Caco-2 (cell line): ENCODE measurements at regions not wholly inside any gene's neighbourhood (a gene's known extent, or its start where the extent isn't known, plus 50 kb on each side); places are given as distances from the start of the nearest gene placed in this dataset.
A peak's percentile ranks its signal among the peaks of the same experiment; 100 is the strongest.

Experiments used
- BruUV-seq: library from RNA; stranded (reverse); fragments of 400-500 nt; replicated peaks from 2 replicates; lab custom pipeline; 2021; lab: Mats Ljungman, UMichigan
- CTCF ChIA-PET: fragments of 300-600 bp; sonication (Branson Sonifier 250); formaldehyde crosslinking; loops from one replicate; lab custom pipeline; 2022; ENCODE audit warnings: antibody characterized with exemption; lab: Charles Lee
- POLR2A ChIA-PET: fragments of 300-600 bp; sonication (Branson Sonifier 250); formaldehyde crosslinking; loops from one replicate; lab custom pipeline; 2022; ENCODE audit warnings: antibody characterized with exemption; lab: Charles Lee
- DNase-seq, 2 experiments: peaks; one replicate each; pipeline versions ENCODE4 v3.0.0 to v3.0.0-alpha.2; 2020 to 2022
- H3K27me3 ChIP-seq: replicated peaks from 2 replicates; pipeline ENCODE4 v1.6.0; 2011; ENCODE audit warnings: low read length; ENCODE audit not compliant: control insufficient read depth, insufficient read depth
- H3K36me3 ChIP-seq: 2 replicates; pipeline ENCODE4 v1.5.1; 2011; ENCODE audit warnings: low read length; ENCODE audit not compliant: control insufficient read depth, insufficient read depth
- H3K4me1 ChIP-seq: fragments of 250-450 bp; sonication (Bioruptor Pico); 2 replicates; pipeline ENCODE4 v1.5.1; 2020; ENCODE audit warnings: mild to moderate bottlenecking
- H3K4me3 ChIP-seq: 2 replicates; pipeline ENCODE4 v1.5.1; 2011; ENCODE audit warnings: low read depth, mild to moderate bottlenecking, control low read depth, low read length
- H3K9me3 ChIP-seq: fragments of 250-450 bp; sonication (Bioruptor Pico); 2 replicates; pipeline ENCODE4 v1.5.1; 2020; ENCODE audit warnings: mild to moderate bottlenecking, moderate library complexity
- H3K27ac Mint-ChIP-seq: one replicate; pipeline ENCODE4 v1.8.0; 2022; ENCODE audit warnings: mixed read lengths; ENCODE audit not compliant: unreplicated experiment
- H3K27me3 Mint-ChIP-seq: one replicate; pipeline ENCODE4 v1.8.0; 2022; ENCODE audit warnings: mixed read lengths; ENCODE audit not compliant: insufficient read depth, unreplicated experiment
- H3K36me3 Mint-ChIP-seq: one replicate; pipeline ENCODE4 v1.8.0; 2022; ENCODE audit warnings: mild to moderate bottlenecking, mixed read lengths; ENCODE audit not compliant: insufficient read depth, unreplicated experiment
- H3K4me1 Mint-ChIP-seq: one replicate; pipeline ENCODE4 v1.8.0; 2022; ENCODE audit warnings: low read depth, mixed read lengths; ENCODE audit not compliant: unreplicated experiment
- H3K4me3 Mint-ChIP-seq: one replicate; pipeline ENCODE4 v1.8.0; 2022; ENCODE audit warnings: mild to moderate bottlenecking, moderate library complexity, mixed read lengths; ENCODE audit not compliant: unreplicated experiment
- H3K9me3 Mint-ChIP-seq: one replicate; pipeline ENCODE4 v1.8.0; 2022; ENCODE audit warnings: mixed read lengths; ENCODE audit not compliant: unreplicated experiment
- intact Hi-C: fragments of 100-400 bp; cut with micrococcal nuclease; formaldehyde crosslinking; loops from one replicate; pipeline ENCODE4 v1.10.0; 2022; ENCODE audit not compliant: unreplicated experiment
- TF ChIP-seq, protein P1 (sequence below), 2 experiments: fragments of 200-600 bp in 1 of 2; IDR thresholded peaks; 1 replicate in 1 of 2; 2 replicates in 1 of 2; pipeline versions ENCODE4 v1.5.1 to v1.8.0; 2011 to 2022; ENCODE audit warnings: antibody characterized with exemption in 1 of 2, control low read depth in 1 of 2, inconsistent platforms in 1 of 2, low read depth in 1 of 2, low read length in 1 of 2, mild to moderate bottlenecking in 1 of 2, moderate library complexity in 1 of 2; ENCODE audit not compliant: insufficient read depth in 1 of 2, severe bottlenecking in 1 of 2, unreplicated experiment in 1 of 2

DNA sequence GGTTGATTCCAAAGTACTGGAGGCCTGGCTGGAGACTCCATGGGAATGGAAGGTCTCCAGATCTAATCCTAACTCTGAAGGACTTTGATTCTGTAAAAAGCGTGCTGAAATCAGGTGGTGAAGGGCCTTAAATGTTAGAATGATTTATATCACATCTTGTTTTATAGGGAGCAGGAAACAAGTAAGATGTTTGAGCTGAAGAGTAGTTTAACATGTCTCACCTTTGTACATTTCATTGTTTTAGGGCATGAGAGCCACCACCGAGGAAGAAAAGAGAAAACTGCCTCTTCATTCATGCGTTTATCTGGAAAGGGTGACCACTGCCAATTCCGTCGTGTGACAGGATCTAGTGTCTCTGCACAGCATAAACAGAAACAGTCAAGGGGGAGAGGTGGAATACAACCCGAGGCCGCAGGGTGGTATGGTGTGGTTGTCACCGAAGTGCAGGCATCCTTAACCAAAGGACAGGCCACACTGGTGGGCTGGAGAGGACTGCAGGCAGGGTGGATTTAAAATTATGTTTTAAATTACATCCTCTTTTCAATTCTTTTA, 445.3 kb downstream of the SLC4A3 start:
- no TSS peak for BruUV-seq
- peaks cover 3% of the 10 kb centered on the region for H3K4me1 Mint-ChIP-seq
- Histone ChIP-seq H3K4me3 (no peak overlapping the region), H3K27me3 (no peaks in the 10 kb centered on the region), H3K9me3 (no peaks in the 10 kb centered on the region), H3K36me3 (no peaks in the 10 kb centered on the region), H3K4me1 (peaks cover 8% of the 10 kb centered on the region; the same call in 1 of the 2 replicates)
- DNase-seq = no peak
- CTCF ChIA-PET = no interaction called here
- POLR2A ChIA-PET = no interaction called here
- H3K27ac Mint-ChIP-seq = no peak overlapping the region
- H3K4me3 Mint-ChIP-seq = no peak overlapping the region
- peaks cover 13% of the 10 kb centered on the region for H3K27me3 Mint-ChIP-seq
- H3K9me3 Mint-ChIP-seq = no peaks in the 10 kb centered on the region
- intact Hi-C loops = no loop called here
- TF ChIP-seq, protein P1, sequence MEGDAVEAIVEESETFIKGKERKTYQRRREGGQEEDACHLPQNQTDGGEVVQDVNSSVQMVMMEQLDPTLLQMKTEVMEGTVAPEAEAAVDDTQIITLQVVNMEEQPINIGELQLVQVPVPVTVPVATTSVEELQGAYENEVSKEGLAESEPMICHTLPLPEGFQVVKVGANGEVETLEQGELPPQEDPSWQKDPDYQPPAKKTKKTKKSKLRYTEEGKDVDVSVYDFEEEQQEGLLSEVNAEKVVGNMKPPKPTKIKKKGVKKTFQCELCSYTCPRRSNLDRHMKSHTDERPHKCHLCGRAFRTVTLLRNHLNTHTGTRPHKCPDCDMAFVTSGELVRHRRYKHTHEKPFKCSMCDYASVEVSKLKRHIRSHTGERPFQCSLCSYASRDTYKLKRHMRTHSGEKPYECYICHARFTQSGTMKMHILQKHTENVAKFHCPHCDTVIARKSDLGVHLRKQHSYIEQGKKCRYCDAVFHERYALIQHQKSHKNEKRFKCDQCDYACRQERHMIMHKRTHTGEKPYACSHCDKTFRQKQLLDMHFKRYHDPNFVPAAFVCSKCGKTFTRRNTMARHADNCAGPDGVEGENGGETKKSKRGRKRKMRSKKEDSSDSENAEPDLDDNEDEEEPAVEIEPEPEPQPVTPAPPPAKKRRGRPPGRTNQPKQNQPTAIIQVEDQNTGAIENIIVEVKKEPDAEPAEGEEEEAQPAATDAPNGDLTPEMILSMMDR (IDR thresholded peaks at IDR 0.05; ENCODE audit: insufficient read depth in 1 of 2, low read depth in 1 of 2, low read length in 1 of 2, severe bottlenecking in 1 of 2, unreplicated experiment in 1 of 2) = no peak
- H3K36me3 Mint-ChIP-seq = no peaks in the 10 kb centered on the region

DNA sequence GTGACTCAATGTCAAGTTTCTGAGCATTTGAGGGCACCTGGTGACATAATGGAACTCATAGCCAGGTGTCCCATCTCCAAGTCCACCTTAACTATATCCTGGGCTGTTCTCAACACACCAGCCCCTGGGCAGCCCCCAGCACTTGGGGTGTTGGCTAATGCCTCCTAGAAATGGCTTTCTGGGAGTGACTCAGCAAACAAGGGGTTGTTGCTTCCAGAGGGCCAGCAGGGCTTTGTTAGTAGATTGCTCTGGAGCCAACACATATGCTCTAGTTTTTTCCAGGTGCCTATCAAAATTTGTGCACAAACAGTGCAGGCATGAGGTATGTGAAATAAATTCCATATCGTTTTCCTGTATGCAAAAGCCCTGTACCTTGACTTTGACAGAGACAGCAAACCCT, 448.4 kb downstream of the SLC4A3 start:
- TF ChIP-seq, protein P1 (IDR thresholded peaks at IDR 0.05; ENCODE audit: insufficient read depth in 1 of 2, low read depth in 1 of 2, low read length in 1 of 2, severe bottlenecking in 1 of 2, unreplicated experiment in 1 of 2) = no peak
- H3K27me3 Mint-ChIP-seq = peaks cover 14% of the 10 kb centered on the region
- no peaks in the 10 kb centered on the region for H3K36me3 ChIP-seq
- H3K27me3 ChIP-seq = no peaks in the 10 kb centered on the region
- CTCF ChIA-PET = no interaction called here
- POLR2A ChIA-PET = no interaction called here
- H3K4me1 Mint-ChIP-seq = peaks cover 10% of the 10 kb centered on the region
- no peaks in the 10 kb centered on the region for H3K9me3 ChIP-seq
- DNase-seq = no peak
- peaks cover 8% of the 10 kb centered on the region; the same call in 1 of the 2 replicates for H3K4me1 ChIP-seq
- no peaks in the 10 kb centered on the region for H3K9me3 Mint-ChIP-seq
- H3K4me3 Mint-ChIP-seq = no peak overlapping the region
- no peaks in the 10 kb centered on the region for H3K36me3 Mint-ChIP-seq
- H3K27ac Mint-ChIP-seq = no peak overlapping the region
- H3K4me3 ChIP-seq = no peak overlapping the region
- no TSS peak for BruUV-seq
- intact Hi-C loops = no loop called here

DNA sequence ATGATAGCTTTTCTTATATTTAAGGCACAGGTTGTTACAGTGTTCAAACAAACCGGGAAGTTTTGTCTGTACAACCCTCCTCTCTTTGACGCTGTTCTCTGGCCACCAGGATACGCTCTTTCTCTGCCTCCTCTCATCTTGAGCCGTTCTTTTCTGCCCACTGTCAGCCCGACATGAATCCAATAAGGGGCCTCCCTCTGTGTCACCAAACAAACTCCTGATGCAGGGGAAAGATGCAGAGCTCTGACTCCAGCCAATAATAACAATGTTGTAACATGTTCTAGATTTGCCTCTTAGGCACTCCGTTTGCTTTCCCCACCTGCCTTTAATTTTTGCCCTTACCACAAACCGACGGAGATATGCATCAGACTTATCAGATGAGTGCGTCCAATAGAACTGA, 449.3 kb downstream of the SLC4A3 start:
- H3K9me3 Mint-ChIP-seq = no peaks in the 10 kb centered on the region
- H3K4me3 ChIP-seq = no peak overlapping the region
- H3K4me1 Mint-ChIP-seq = peaks cover 17% of the 10 kb centered on the region
- no peak overlapping the region for H3K27ac Mint-ChIP-seq
- H3K9me3 ChIP-seq = no peaks in the 10 kb centered on the region
- H3K36me3 Mint-ChIP-seq = no peaks in the 10 kb centered on the region
- no peak overlapping the region for H3K4me3 Mint-ChIP-seq
- H3K27me3 Mint-ChIP-seq = peaks cover 19% of the 10 kb centered on the region
- H3K4me1 ChIP-seq = peaks cover 8% of the 10 kb centered on the region; the same call in 1 of the 2 replicates
- TF ChIP-seq, protein P1 (IDR thresholded peaks at IDR 0.05; ENCODE audit: insufficient read depth in 1 of 2, low read depth in 1 of 2, low read length in 1 of 2, severe bottlenecking in 1 of 2, unreplicated experiment in 1 of 2) = no peak
- BruUV-seq = no TSS peak
- no peaks in the 10 kb centered on the region for H3K27me3 ChIP-seq
- peak in 1 of 2 experiments; percentile 12 for DNase-seq
- intact Hi-C loops = no loop called here
- ChIA-PET CTCF (no interaction called here), POLR2A (no interaction called here)
- no peaks in the 10 kb centered on the region for H3K36me3 ChIP-seq
